Parathyroid adenoma (tissue), 2 donors: ENCODE measurements at regions not wholly inside any gene's neighbourhood (a gene's known extent, or its start where the extent isn't known, plus 50 kb on each side); places are given as distances from the start of the nearest gene placed in this dataset.

Experiments
- H2AFZ ChIP-seq: fragments of 300-600 bp; sonication (generic); one replicate; pipeline ENCODE4 v1.7.0; 2017; ENCODE audit warnings: antibody characterized with exemption, mild to moderate bottlenecking
- H3K27ac ChIP-seq: fragments of 300-600 bp; sonication (generic); one replicate; pipeline ENCODE4 v1.7.0; 2017
- H3K27me3 ChIP-seq: fragments of 300-600 bp; sonication (generic); one replicate; pipeline ENCODE4 v1.7.0; 2017; ENCODE audit warnings: low read length; ENCODE audit not compliant: control insufficient read depth, insufficient read depth
- H3K36me3 ChIP-seq: fragments of 300-600 bp; sonication (generic); one replicate; pipeline ENCODE4 v1.7.0; 2017; ENCODE audit warnings: low read length; ENCODE audit not compliant: control insufficient read depth, insufficient read depth
- H3K4me1 ChIP-seq: fragments of 300-600 bp; sonication (generic); one replicate; pipeline ENCODE4 v1.7.0; 2017; ENCODE audit warnings: control low read depth
- H3K4me2 ChIP-seq: fragments of 300-600 bp; sonication (generic); one replicate; pipeline ENCODE4 v1.7.0; 2017; ENCODE audit warnings: low read length
- H3K4me3 ChIP-seq: fragments of 300-600 bp; sonication (generic); one replicate; pipeline ENCODE4 v1.7.0; 2017; ENCODE audit warnings: low read depth, low read length
- H3K79me2 ChIP-seq: fragments of 300-600 bp; sonication (generic); one replicate; pipeline ENCODE4 v1.7.0; 2017; ENCODE audit warnings: control low read depth
- H3K9ac ChIP-seq: fragments of 300-600 bp; sonication (generic); one replicate; pipeline ENCODE4 v1.7.0; 2017; ENCODE audit warnings: mild to moderate bottlenecking
- H3K9me3 ChIP-seq: fragments of 300-600 bp; sonication (generic); one replicate; pipeline ENCODE4 v1.7.0; 2017; ENCODE audit warnings: low read length; ENCODE audit not compliant: control insufficient read depth
- TF ChIP-seq, protein P1 (sequence below): fragments of 300-600 bp; sonication (generic); IDR thresholded peaks from one replicate; pipeline ENCODE4 v1.7.0; 2017; ENCODE audit warnings: antibody characterized with exemption, mild to moderate bottlenecking
- donor health status: primary hyperparathyroidism.

DNA sequence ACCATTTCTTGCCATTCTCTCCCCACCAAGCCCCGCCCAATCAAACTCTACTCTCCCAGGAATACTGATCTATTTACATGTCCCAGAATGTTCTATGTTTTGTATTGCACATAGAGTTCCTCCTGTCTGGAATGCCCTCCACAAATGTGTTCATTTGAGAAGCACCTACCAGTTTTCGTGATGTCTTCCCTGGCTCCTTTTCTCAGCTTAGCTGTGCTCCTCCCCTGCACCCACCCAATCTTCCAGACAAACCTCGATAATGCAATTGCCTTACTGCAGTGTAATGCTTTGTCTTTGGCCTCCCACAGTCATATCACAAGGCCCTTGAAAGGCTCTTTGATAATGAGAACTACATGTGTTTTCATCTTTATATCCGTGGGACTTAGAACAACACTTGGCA is 214.5 kb upstream of the ANKRD55 start:
- Histone ChIP-seq H3K9me3 (no peaks in the 10 kb centered on the region), H3K4me1 (peaks cover 5% of the 10 kb centered on the region), H3K79me2 (no peaks in the 10 kb centered on the region), H3K36me3 (no peaks in the 10 kb centered on the region), H3K27ac (no peak overlapping the region), H2AFZ (no peak overlapping the region), H3K4me3 (no peak overlapping the region), H3K27me3 (no peaks in the 10 kb centered on the region), H3K4me2 (no peak overlapping the region), H3K9ac (no peak overlapping the region)
- TF ChIP-seq, protein P1, sequence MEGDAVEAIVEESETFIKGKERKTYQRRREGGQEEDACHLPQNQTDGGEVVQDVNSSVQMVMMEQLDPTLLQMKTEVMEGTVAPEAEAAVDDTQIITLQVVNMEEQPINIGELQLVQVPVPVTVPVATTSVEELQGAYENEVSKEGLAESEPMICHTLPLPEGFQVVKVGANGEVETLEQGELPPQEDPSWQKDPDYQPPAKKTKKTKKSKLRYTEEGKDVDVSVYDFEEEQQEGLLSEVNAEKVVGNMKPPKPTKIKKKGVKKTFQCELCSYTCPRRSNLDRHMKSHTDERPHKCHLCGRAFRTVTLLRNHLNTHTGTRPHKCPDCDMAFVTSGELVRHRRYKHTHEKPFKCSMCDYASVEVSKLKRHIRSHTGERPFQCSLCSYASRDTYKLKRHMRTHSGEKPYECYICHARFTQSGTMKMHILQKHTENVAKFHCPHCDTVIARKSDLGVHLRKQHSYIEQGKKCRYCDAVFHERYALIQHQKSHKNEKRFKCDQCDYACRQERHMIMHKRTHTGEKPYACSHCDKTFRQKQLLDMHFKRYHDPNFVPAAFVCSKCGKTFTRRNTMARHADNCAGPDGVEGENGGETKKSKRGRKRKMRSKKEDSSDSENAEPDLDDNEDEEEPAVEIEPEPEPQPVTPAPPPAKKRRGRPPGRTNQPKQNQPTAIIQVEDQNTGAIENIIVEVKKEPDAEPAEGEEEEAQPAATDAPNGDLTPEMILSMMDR = no peak

DNA sequence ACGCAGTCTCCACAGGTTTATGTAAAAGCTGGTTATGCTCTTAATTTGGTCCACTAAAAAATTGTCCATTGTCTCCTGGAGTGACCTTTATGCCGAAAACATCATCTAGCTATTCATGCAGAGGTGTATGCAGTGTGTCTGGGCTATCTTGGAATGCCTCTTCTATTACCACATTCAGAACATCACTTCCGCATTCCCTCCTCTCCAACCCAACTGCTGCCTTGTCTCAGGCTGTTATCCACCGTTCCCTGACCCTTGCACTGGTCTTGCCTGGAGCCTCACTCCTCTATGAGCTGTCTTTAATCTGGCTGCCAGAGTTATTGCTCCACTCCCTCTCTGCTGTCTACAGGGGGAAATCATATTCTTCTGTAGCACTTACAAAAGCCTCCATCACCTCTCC is 214.1 kb upstream of the ANKRD55 start:
- no peak overlapping the region for H3K9ac ChIP-seq
- H3K4me2 ChIP-seq = no peak overlapping the region
- no peak overlapping the region for H2AFZ ChIP-seq
- no peaks in the 10 kb centered on the region for H3K27me3 ChIP-seq
- H3K4me3 ChIP-seq = no peak overlapping the region
- TF ChIP-seq, protein P1 = no peak
- H3K36me3 ChIP-seq = no peaks in the 10 kb centered on the region
- no peaks in the 10 kb centered on the region for H3K9me3 ChIP-seq
- no peak overlapping the region for H3K27ac ChIP-seq
- peaks cover 5% of the 10 kb centered on the region for H3K4me1 ChIP-seq
- H3K79me2 ChIP-seq = no peaks in the 10 kb centered on the region

DNA sequence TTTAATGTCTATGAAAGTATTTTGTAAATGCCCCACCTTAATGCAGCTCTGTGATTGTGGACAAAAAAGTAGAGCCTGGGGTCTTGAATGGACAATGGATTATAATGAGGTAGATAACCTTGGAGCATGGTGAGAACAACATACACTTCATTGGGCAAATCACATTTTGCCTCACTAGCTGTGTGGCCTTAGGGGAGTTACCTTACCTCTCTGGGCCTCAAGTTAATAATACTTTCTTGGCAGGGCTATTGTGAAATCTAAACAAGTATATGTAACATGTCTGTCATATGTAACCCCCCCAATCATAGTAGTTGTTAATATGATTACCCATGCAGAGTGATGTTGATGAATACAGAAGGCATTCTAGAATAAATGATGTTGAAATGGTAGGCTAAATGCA is 213.6 kb upstream of the ANKRD55 start:
- Histone ChIP-seq H3K27ac (no peak overlapping the region), H3K9me3 (no peaks in the 10 kb centered on the region), H3K27me3 (no peaks in the 10 kb centered on the region), H3K4me2 (no peak overlapping the region), H3K4me3 (no peak overlapping the region), H3K36me3 (no peaks in the 10 kb centered on the region), H3K79me2 (no peaks in the 10 kb centered on the region), H3K9ac (no peak overlapping the region), H3K4me1 (peaks cover 5% of the 10 kb centered on the region), H2AFZ (no peak overlapping the region)
- TF ChIP-seq, protein P1 = no peak

DNA sequence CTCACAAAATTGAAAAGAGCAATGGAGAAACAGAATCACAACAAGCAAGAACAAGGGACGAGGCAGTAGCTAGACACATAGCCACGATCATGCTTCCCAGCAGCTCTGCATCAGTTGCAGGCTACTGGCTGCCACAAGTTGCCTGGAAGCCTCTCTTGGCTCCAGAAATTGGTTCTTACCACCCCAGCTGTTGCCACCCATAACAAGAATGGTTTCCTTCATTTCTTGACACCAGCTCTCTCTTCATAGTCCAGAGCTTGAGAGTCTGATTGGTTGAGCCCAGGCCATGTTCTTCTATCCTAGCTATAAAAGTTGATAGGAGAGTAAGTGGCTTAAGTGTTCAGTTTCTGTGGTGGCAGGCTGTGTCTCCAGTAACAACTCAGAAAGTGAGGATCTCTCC is 210.7 kb upstream of the ANKRD55 start:
- no peak overlapping the region for H3K9ac ChIP-seq
- H3K79me2 ChIP-seq = no peaks in the 10 kb centered on the region
- no peaks in the 10 kb centered on the region for H3K4me1 ChIP-seq
- H3K27me3 ChIP-seq = no peaks in the 10 kb centered on the region
- H3K4me2 ChIP-seq = no peak overlapping the region
- H3K27ac ChIP-seq = no peak overlapping the region
- TF ChIP-seq, protein P1 = no peak
- no peaks in the 10 kb centered on the region for H3K36me3 ChIP-seq
- H2AFZ ChIP-seq = no peak overlapping the region
- no peak overlapping the region for H3K4me3 ChIP-seq
- no peaks in the 10 kb centered on the region for H3K9me3 ChIP-seq

DNA sequence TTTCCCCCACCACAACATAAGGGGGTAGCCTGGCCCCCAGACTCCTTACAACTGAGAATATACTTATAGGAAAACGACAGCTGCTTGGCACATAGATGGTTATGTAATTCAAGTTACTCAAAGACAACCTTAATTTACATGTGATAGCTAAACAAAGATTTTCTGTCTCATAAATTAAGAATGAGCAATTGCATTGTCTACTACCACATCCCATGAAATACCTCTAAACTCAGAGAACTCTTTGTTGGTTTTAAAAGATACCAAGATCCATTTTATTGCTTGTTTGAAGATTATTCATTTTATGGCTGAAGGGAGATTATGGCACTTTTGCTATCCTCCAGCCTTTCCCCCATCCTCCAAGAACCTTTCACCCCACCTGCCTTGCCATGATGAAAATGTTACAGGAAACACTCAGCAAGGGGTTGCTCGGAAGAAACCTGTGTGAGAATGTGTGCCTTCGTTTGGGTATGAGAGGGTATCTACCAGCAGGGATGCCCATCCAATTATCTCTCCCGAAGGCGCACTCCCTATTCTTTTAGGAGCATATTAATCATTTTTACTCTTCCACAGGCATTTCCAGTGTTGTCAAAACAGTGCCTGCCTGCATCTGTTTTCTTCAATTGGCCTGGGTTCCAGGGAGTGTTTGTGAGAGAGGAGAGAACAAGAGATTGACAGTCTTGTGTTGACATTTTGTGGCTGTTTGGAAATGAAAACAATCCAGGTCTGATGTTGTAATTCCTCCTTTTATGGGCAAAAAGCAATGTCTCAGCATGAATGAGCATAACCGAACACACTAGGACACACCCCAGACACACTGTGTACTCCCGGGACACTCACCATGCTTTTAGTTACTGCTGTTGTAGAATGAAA is 208.0 kb upstream of the ANKRD55 start:
- TF ChIP-seq, protein P1 = no peak
- no peaks in the 10 kb centered on the region for H3K36me3 ChIP-seq
- H3K4me2 ChIP-seq = no peak overlapping the region
- H3K27ac ChIP-seq = peak overlapping the region; percentile 58
- no peaks in the 10 kb centered on the region for H3K27me3 ChIP-seq
- no peaks in the 10 kb centered on the region for H3K4me1 ChIP-seq
- no peak overlapping the region for H3K4me3 ChIP-seq
- H3K9ac ChIP-seq = no peak overlapping the region
- H2AFZ ChIP-seq = peak overlapping the region; percentile 57
- H3K79me2 ChIP-seq = no peaks in the 10 kb centered on the region
- H3K9me3 ChIP-seq = no peaks in the 10 kb centered on the region
